HCT116 (cell line): ENCODE measurements at regions not wholly inside any gene's neighbourhood (a gene's known extent, or its start where the extent isn't known, plus 50 kb on each side); places are given as distances from the start of the nearest gene placed in this dataset.

Experiments
- ATAC-seq: fragments of 200-7000 bp; cut with Tn5 transposase; 2 replicates; pipeline ENCODE4 v1.9.1; 2020; ENCODE audit warnings: mild to moderate bottlenecking, moderate library complexity
- BruUV-seq: library from RNA; stranded (reverse); fragments of 400-500 nt; replicated peaks from 2 replicates; lab custom pipeline; 2021; lab: Mats Ljungman, UMichigan
- CTCF ChIA-PET: fragments of 300-600 bp; sonication (Branson Sonifier 250); formaldehyde crosslinking; loops from one replicate; lab custom pipeline; 2021; ENCODE audit warnings: antibody characterized with exemption; lab: Charles Lee
- POLR2A ChIA-PET: fragments of 300-600, 350-600 bp; sonication (Branson Sonifier 250); formaldehyde crosslinking; loops from one replicate; lab custom pipeline; 2021; ENCODE audit warnings: antibody characterized with exemption; lab: Charles Lee
- RAD21 ChIA-PET, 2 experiments: fragments of 300-600 bp; sonication (Branson Sonifier 250); formaldehyde crosslinking; loops; one replicate each; lab custom pipeline; 2023; ENCODE audit warnings: low total read pairs in 2 of 2; ENCODE audit not compliant: uncharacterized antibody in 2 of 2, unreplicated experiment in 2 of 2, low non-redundant PET in 1 of 2; lab: Charles Lee
- DNase-seq: peaks from one replicate; pipeline ENCODE4 v3.0.0-alpha.2; 2010; ENCODE audit warnings: low read depth, low spot score
- H2AFZ ChIP-seq: fragments of 200-600 bp; shearing (Covaris generic), sonication (generic); 2 replicates; pipeline ENCODE4 v1.6.1; 2017; ENCODE audit warnings: low read depth, mixed run types, mixed read lengths, antibody characterized with exemption, low read length; ENCODE audit not compliant: poor library complexity, severe bottlenecking
- H3K27ac ChIP-seq: 2 replicates; pipeline ENCODE4 v1.5.1; 2012; ENCODE audit warnings: low read depth, low read length
- H3K27me3 ChIP-seq: fragments of 200-600 bp; sonication (generic); 2 replicates; pipeline ENCODE4 v1.6.1; 2016; ENCODE audit warnings: mixed run types, low read length, mixed read lengths; ENCODE audit not compliant: insufficient read depth
- H3K36me3 ChIP-seq, 2 experiments: fragments of 200-500 bp in 1 of 2; fragments of 200-600 bp in 1 of 2; sonication (Bioruptor generic) in 1 of 2; sonication (generic) in 1 of 2; 2 replicates each; pipeline versions ENCODE4 v1.5.1 to v1.6.1; 2014 to 2016; ENCODE audit warnings: low read length in 2 of 2, inconsistent platforms in 1 of 2, mixed read lengths in 1 of 2, mixed run types in 1 of 2; ENCODE audit not compliant: insufficient read depth in 2 of 2, control insufficient read depth in 1 of 2
- H3K4me1 ChIP-seq, 2 experiments: fragments of 200-600 bp in 1 of 2; sonication (generic) in 1 of 2; 2 replicates each; pipeline versions ENCODE4 v1.5.1 to v1.6.1; 2012 to 2017; ENCODE audit warnings: low read length in 2 of 2, inconsistent platforms in 1 of 2, mild to moderate bottlenecking in 1 of 2, mixed read lengths in 1 of 2, mixed run types in 1 of 2, moderate library complexity in 1 of 2; ENCODE audit not compliant: insufficient read depth in 2 of 2, control insufficient read depth in 1 of 2
- H3K4me2 ChIP-seq: fragments of 200-600 bp; sonication (generic); 2 replicates; pipeline ENCODE4 v1.6.1; 2017; ENCODE audit warnings: mixed run types, low read length, mixed read lengths
- H3K4me3 ChIP-seq, 2 experiments: fragments of 200-600 bp in 1 of 2; sonication (generic) in 1 of 2; replicated peaks in 1 of 2; 2 replicates each; pipeline ENCODE4 v1.5.1; 2011 to 2016; ENCODE audit warnings: low read length in 2 of 2, control low read depth in 1 of 2, low read depth in 1 of 2, mild to moderate bottlenecking in 1 of 2, mixed read lengths in 1 of 2, mixed run types in 1 of 2
- H3K79me2 ChIP-seq: fragments of 200-600 bp; sonication (generic); 2 replicates; pipeline ENCODE4 v1.6.1; 2017; ENCODE audit warnings: mild to moderate bottlenecking, mixed run types, low read length, moderate library complexity, mixed read lengths; ENCODE audit not compliant: insufficient read depth
- H3K9ac ChIP-seq: fragments of 200-600 bp; sonication (generic); 2 replicates; pipeline ENCODE4 v1.6.1; 2016; ENCODE audit warnings: low read length, mixed read lengths
- H3K9me2 ChIP-seq: fragments of 200-600 bp; sonication (generic), shearing (Covaris generic); 2 replicates; pipeline ENCODE4 v1.6.1; 2017; ENCODE audit warnings: mixed run types, mild to moderate bottlenecking, moderate library complexity; ENCODE audit not compliant: insufficient read depth
- H3K9me3 ChIP-seq, 2 experiments: fragments of 200-500 bp in 1 of 2; fragments of 200-600 bp in 1 of 2; sonication (Bioruptor generic) in 1 of 2; sonication (generic) in 1 of 2; 2 replicates each; pipeline ENCODE4 v1.6.1; 2014 to 2017; ENCODE audit warnings: low read length in 2 of 2, mixed read lengths in 2 of 2, inconsistent platforms in 1 of 2, low read depth in 1 of 2, mild to moderate bottlenecking in 1 of 2, mixed run types in 1 of 2, moderate library complexity in 1 of 2; ENCODE audit not compliant: control insufficient read depth in 1 of 2, insufficient read depth in 1 of 2
- H4K20me1 ChIP-seq: fragments of 200-600 bp; sonication (generic), shearing (Covaris generic); 2 replicates; pipeline ENCODE4 v1.6.1; 2017; ENCODE audit warnings: mixed run types, mild to moderate bottlenecking, moderate library complexity; ENCODE audit not compliant: insufficient read depth
- CEBPB ChIP-seq: IDR thresholded peaks from 2 replicates; pipeline ENCODE4 v1.6.1; 2012; ENCODE audit warnings: low read depth
- EZH2 ChIP-seq: fragments of 200-600 bp; sonication (generic); IDR thresholded peaks from 2 replicates; pipeline ENCODE4 v1.6.1; 2017; ENCODE audit warnings: antibody characterized with exemption, mixed run types
- EZH2phosphoT487 ChIP-seq: fragments of 200-600 bp; IDR thresholded peaks from 2 replicates; pipeline ENCODE4 v1.6.1; 2018; ENCODE audit warnings: antibody characterized with exemption, borderline replicate concordance
- JUND ChIP-seq: IDR thresholded peaks from 2 replicates; pipeline ENCODE4 v1.6.1; 2012
- POLR2A ChIP-seq: IDR thresholded peaks from 2 replicates; pipeline ENCODE4 v1.7.0; 2011; ENCODE audit warnings: borderline replicate concordance; ENCODE audit not compliant: insufficient read depth, insufficient read length; ENCODE audit errors: extremely low read depth
- RAD21 ChIP-seq: IDR thresholded peaks from 2 replicates; pipeline ENCODE4 v1.6.1; 2012; ENCODE audit warnings: low read depth, mild to moderate bottlenecking
- SRF ChIP-seq: IDR thresholded peaks from 2 replicates; pipeline ENCODE4 v1.6.1; 2012; ENCODE audit warnings: low read depth
- TCF7L2 ChIP-seq: IDR thresholded peaks from 2 replicates; pipeline ENCODE4 v1.7.0; 2011; ENCODE audit warnings: borderline replicate concordance, inconsistent platforms; ENCODE audit not compliant: insufficient read depth, insufficient read length; ENCODE audit errors: extremely low read depth
- ZFX ChIP-seq: fragments of 450-650 bp; IDR thresholded peaks from 2 replicates; pipeline ENCODE4 v1.6.1; 2017
- ZNF274 ChIP-seq: fragments of 200-500 bp; sonication (Bioruptor generic); IDR thresholded peaks from 2 replicates; pipeline ENCODE4 v1.6.1; 2014; ENCODE audit warnings: mild to moderate bottlenecking, low read depth, low read length, inconsistent platforms
- intact Hi-C: fragments of 100-400 bp; cut with micrococcal nuclease; formaldehyde crosslinking; loops from 2 replicates; pipeline ENCODE4 v1.10.0; 2022
- TF ChIP-seq, protein P1 (sequence below): IDR thresholded peaks from 2 replicates; pipeline ENCODE4 v1.6.1; 2011; ENCODE audit warnings: mild to moderate bottlenecking, low read length, moderate library complexity; ENCODE audit not compliant: insufficient replicate concordance; ENCODE audit errors: extremely low read depth
- TF ChIP-seq, protein P2 (sequence below): IDR thresholded peaks from 2 replicates; pipeline ENCODE4 v1.6.1; 2012; ENCODE audit warnings: low read depth
- TF ChIP-seq, protein P3 (sequence below): IDR thresholded peaks from 2 replicates; pipeline ENCODE4 v1.6.1; 2012
- TF ChIP-seq, protein P4 (sequence below): IDR thresholded peaks from 2 replicates; pipeline ENCODE4 v1.6.1; 2012

DNA sequence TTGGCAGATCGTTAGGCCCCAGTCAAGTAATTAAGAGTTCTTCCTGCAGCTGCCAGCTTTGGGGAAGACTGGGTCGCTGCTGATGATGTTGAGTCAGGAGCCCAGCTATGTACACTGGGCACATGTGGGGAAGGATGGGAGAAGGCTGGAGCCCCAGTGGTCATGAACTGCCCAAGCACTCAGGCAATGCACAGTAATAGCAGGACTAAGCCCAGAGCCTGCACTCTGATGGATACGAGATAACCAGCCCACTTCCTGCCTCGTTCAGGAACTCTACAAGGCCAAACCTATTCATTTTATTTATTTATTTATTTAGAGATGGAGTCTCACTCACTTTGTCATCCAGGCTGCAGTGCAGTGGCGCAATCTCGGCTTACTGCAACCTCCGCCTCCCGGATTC is 81.1 kb upstream of the BTG3 start:
- no peak for ATAC-seq
- no peaks in the 10 kb centered on the region for H3K79me2 ChIP-seq
- H3K4me3 ChIP-seq = no peak overlapping the region
- no peaks in the 10 kb centered on the region for H4K20me1 ChIP-seq
- no TSS peak for BruUV-seq
- no peak overlapping the region for H2AFZ ChIP-seq
- no peaks in the 10 kb centered on the region for H3K36me3 ChIP-seq
- no peak overlapping the region for H3K9ac ChIP-seq
- POLR2A ChIA-PET = no interaction called here
- RAD21 ChIA-PET = no interaction called here
- no peak overlapping the region for H3K27ac ChIP-seq
- CTCF ChIA-PET = no interaction called here
- H3K9me3 ChIP-seq = no peaks in the 10 kb centered on the region
- peaks cover 2 to 7% of the 10 kb centered on the region in 2 experiments for H3K4me1 ChIP-seq
- 0 out of 2 replicates have a peak, but pooled peaks cover 3% of the 10 kb centered on the region for H3K27me3 ChIP-seq
- H3K9me2 ChIP-seq = no peaks in the 10 kb centered on the region
- H3K4me2 ChIP-seq = no peak overlapping the region
- TF ChIP-seq JUND = no peak
- TF ChIP-seq, protein P1, sequence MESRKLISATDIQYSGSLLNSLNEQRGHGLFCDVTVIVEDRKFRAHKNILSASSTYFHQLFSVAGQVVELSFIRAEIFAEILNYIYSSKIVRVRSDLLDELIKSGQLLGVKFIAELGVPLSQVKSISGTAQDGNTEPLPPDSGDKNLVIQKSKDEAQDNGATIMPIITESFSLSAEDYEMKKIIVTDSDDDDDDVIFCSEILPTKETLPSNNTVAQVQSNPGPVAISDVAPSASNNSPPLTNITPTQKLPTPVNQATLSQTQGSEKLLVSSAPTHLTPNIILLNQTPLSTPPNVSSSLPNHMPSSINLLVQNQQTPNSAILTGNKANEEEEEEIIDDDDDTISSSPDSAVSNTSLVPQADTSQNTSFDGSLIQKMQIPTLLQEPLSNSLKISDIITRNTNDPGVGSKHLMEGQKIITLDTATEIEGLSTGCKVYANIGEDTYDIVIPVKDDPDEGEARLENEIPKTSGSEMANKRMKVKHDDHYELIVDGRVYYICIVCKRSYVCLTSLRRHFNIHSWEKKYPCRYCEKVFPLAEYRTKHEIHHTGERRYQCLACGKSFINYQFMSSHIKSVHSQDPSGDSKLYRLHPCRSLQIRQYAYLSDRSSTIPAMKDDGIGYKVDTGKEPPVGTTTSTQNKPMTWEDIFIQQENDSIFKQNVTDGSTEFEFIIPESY = no peak
- TF ChIP-seq, protein P2, sequence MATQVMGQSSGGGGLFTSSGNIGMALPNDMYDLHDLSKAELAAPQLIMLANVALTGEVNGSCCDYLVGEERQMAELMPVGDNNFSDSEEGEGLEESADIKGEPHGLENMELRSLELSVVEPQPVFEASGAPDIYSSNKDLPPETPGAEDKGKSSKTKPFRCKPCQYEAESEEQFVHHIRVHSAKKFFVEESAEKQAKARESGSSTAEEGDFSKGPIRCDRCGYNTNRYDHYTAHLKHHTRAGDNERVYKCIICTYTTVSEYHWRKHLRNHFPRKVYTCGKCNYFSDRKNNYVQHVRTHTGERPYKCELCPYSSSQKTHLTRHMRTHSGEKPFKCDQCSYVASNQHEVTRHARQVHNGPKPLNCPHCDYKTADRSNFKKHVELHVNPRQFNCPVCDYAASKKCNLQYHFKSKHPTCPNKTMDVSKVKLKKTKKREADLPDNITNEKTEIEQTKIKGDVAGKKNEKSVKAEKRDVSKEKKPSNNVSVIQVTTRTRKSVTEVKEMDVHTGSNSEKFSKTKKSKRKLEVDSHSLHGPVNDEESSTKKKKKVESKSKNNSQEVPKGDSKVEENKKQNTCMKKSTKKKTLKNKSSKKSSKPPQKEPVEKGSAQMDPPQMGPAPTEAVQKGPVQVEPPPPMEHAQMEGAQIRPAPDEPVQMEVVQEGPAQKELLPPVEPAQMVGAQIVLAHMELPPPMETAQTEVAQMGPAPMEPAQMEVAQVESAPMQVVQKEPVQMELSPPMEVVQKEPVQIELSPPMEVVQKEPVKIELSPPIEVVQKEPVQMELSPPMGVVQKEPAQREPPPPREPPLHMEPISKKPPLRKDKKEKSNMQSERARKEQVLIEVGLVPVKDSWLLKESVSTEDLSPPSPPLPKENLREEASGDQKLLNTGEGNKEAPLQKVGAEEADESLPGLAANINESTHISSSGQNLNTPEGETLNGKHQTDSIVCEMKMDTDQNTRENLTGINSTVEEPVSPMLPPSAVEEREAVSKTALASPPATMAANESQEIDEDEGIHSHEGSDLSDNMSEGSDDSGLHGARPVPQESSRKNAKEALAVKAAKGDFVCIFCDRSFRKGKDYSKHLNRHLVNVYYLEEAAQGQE = no peak
- TF ChIP-seq RAD21 = no peak
- TF ChIP-seq EZH2phosphoT487 = no peak
- no peak for TF ChIP-seq TCF7L2
- TF ChIP-seq, protein P3, sequence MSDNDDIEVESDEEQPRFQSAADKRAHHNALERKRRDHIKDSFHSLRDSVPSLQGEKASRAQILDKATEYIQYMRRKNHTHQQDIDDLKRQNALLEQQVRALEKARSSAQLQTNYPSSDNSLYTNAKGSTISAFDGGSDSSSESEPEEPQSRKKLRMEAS = no peak
- TF ChIP-seq ZFX = no peak
- TF ChIP-seq POLR2A = no peak
- no peak for TF ChIP-seq CEBPB
- TF ChIP-seq ZNF274 = no peak
- no peak for TF ChIP-seq SRF
- TF ChIP-seq, protein P4, sequence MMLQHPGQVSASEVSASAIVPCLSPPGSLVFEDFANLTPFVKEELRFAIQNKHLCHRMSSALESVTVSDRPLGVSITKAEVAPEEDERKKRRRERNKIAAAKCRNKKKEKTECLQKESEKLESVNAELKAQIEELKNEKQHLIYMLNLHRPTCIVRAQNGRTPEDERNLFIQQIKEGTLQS = no peak
- TF ChIP-seq EZH2 = no peak
- TF ChIP-seq, all 23 proteins: peak for 0
- intact Hi-C loops = no loop called here
- no peak for DNase-seq
